Panc1 (cell line): ENCODE measurements at regions not wholly inside any gene's neighbourhood (a gene's known extent, or its start where the extent isn't known, plus 50 kb on each side); places are given as distances from the start of the nearest gene placed in this dataset.

ENCODE experiments used
- CTCF ChIP-seq: fragments of 450-650 bp; IDR thresholded peaks from 2 replicates; pipeline ENCODE4 v1.5.1; 2017; ENCODE audit warnings: mild to moderate bottlenecking
- POLR2AphosphoS5 ChIP-seq: IDR thresholded peaks from 2 replicates; pipeline ENCODE4 v1.6.1; 2012; ENCODE audit warnings: mild to moderate bottlenecking, low read depth, low read length, moderate library complexity
- REST ChIP-seq, 2 experiments: IDR thresholded peaks; 2 replicates each; pipeline ENCODE4 v1.6.1; 2011 to 2012; ENCODE audit warnings: low read depth in 2 of 2, control low read depth in 1 of 2, low read length in 1 of 2, mild to moderate bottlenecking in 1 of 2, moderate library complexity in 1 of 2; ENCODE audit not compliant: insufficient read depth in 1 of 2

- TF ChIP-seq REST (IDR thresholded peaks at IDR 0.05; ENCODE audit: insufficient read depth in 1 of 2, low read depth in 2 of 2, low read length in 1 of 2): no peak
- no peak for TF ChIP-seq CTCF
- no peak for TF ChIP-seq POLR2AphosphoS5
These were observed 266.5 kb upstream of the CITED2 start for GRCh38 chr6:139640921-139641320.
